Liver (tissue), 8 donors: ENCODE measurements at regions not wholly inside any gene's neighbourhood (a gene's known extent, or its start where the extent isn't known, plus 50 kb on each side); places are given as distances from the start of the nearest gene placed in this dataset.

Source experiments
- DNase-seq: peaks from one replicate; pipeline ENCODE4 v3.0.0-alpha.2; 2017; ENCODE audit warnings: low spot score
- H3K27ac ChIP-seq, 2 donors: one replicate each; pipeline ENCODE4 v1.7.0; 2013; ENCODE audit warnings: inconsistent platforms in 2 of 2, low read length in 2 of 2, control low read depth in 1 of 2, low read depth in 1 of 2, mild to moderate bottlenecking in 1 of 2
- H3K27me3 ChIP-seq, 4 donors: one replicate each; pipeline versions ENCODE4 v1.6.1 to v1.7.0; 2013; ENCODE audit warnings: low read length in 3 of 4, inconsistent platforms in 1 of 4, mild to moderate bottlenecking in 1 of 4, moderate library complexity in 1 of 4; ENCODE audit not compliant: control insufficient read depth in 4 of 4, insufficient read depth in 4 of 4
- H3K36me3 ChIP-seq, 4 donors: one replicate each; pipeline versions ENCODE4 v1.6.1 to v1.7.0; 2013; ENCODE audit warnings: low read length in 3 of 4, mild to moderate bottlenecking in 3 of 4, low read depth in 1 of 4, moderate library complexity in 1 of 4; ENCODE audit not compliant: control insufficient read depth in 4 of 4, insufficient read depth in 3 of 4
- H3K4me1 ChIP-seq, 4 donors: one replicate each; pipeline versions ENCODE4 v1.6.1 to v1.7.0; 2013; ENCODE audit warnings: low read length in 3 of 4, mild to moderate bottlenecking in 3 of 4, moderate library complexity in 1 of 4; ENCODE audit not compliant: control insufficient read depth in 4 of 4, insufficient read depth in 4 of 4
- H3K4me3 ChIP-seq, 3 donors: one replicate each; pipeline versions ENCODE4 v1.6.1 to v1.7.0; 2013; ENCODE audit warnings: low read length in 3 of 3, control low read depth in 1 of 3, low read depth in 1 of 3, mild to moderate bottlenecking in 1 of 3
- H3K9ac ChIP-seq, 2 donors: one replicate each; pipeline ENCODE4 v1.7.0; 2013; ENCODE audit warnings: low read length in 2 of 2, mild to moderate bottlenecking in 2 of 2, moderate library complexity in 2 of 2, control low read depth in 1 of 2, low read depth in 1 of 2
- H3K9me3 ChIP-seq, 4 donors: one replicate each; pipeline versions ENCODE4 v1.6.1 to v1.7.0; 2013; ENCODE audit warnings: low read length in 3 of 4; ENCODE audit not compliant: control insufficient read depth in 4 of 4
- EGR1 ChIP-seq, 2 donors: IDR thresholded peaks; 2 replicates each; pipeline ENCODE4 v1.6.1; 2016 to 2018; ENCODE audit warnings: antibody characterized with exemption in 2 of 2, low read depth in 2 of 2
- FOXA1 ChIP-seq: IDR thresholded peaks from 2 replicates; pipeline ENCODE4 v1.6.1; 2016; ENCODE audit warnings: antibody characterized with exemption
- FOXA2 ChIP-seq: IDR thresholded peaks from 2 replicates; pipeline ENCODE4 v1.6.1; 2016; ENCODE audit warnings: antibody characterized with exemption
- GABPA ChIP-seq, 2 donors: IDR thresholded peaks in 1 of 2; conservative IDR thresholded peaks in 1 of 2; 2 replicates each; pipeline ENCODE4 v1.6.1; 2016; ENCODE audit warnings: antibody characterized with exemption in 2 of 2, mild to moderate bottlenecking in 1 of 2, moderate library complexity in 1 of 2
- HNF4A ChIP-seq, 2 donors: conservative IDR thresholded peaks; 2 replicates each; pipeline ENCODE4 v1.6.1; 2016; ENCODE audit warnings: antibody characterized with exemption in 2 of 2, mild to moderate bottlenecking in 2 of 2
- JUND ChIP-seq, 2 donors: IDR thresholded peaks; 2 replicates each; pipeline ENCODE4 v1.6.1; 2016; ENCODE audit warnings: antibody characterized with exemption in 2 of 2
- RAD21 ChIP-seq, 2 donors: IDR thresholded peaks; 2 replicates each; pipeline ENCODE4 v1.6.1; 2016; ENCODE audit warnings: antibody characterized with exemption in 2 of 2, mild to moderate bottlenecking in 2 of 2
- RXRA ChIP-seq, 2 donors: IDR thresholded peaks; 2 replicates each; pipeline ENCODE4 v1.6.1; 2017 to 2018; ENCODE audit warnings: antibody characterized with exemption in 2 of 2, mild to moderate bottlenecking in 1 of 2
- SP1 ChIP-seq: IDR thresholded peaks from 2 replicates; pipeline ENCODE4 v1.6.1; 2018; ENCODE audit warnings: antibody characterized with exemption, mild to moderate bottlenecking
- TAF1 ChIP-seq: conservative IDR thresholded peaks from 2 replicates; pipeline ENCODE4 v1.6.1; 2016; ENCODE audit warnings: antibody characterized with exemption, mild to moderate bottlenecking
- YY1 ChIP-seq: IDR thresholded peaks from 2 replicates; pipeline ENCODE4 v1.6.1; 2016; ENCODE audit warnings: antibody characterized with exemption, mild to moderate bottlenecking
- WGBS: extraction: QIAGEN DNeasy Blood & Tissue Kit; methylation state at CpG from one replicate; pipeline ENCODE4 v1.1.7; 2013; 5-methylcytosine and 5-hydroxymethylcytosine counted together
- TF ChIP-seq, protein P1 (sequence below): fragments of 150-350 bp; IDR thresholded peaks from 2 replicates; pipeline ENCODE4 v1.5.1; 2017; ENCODE audit warnings: improper control_type of control experiment, low read depth, low read length; ENCODE audit not compliant: missing input control
- TF ChIP-seq, protein P2 (sequence below): IDR thresholded peaks from 2 replicates; pipeline ENCODE4 v1.6.1; 2016; ENCODE audit warnings: antibody characterized with exemption
- TF ChIP-seq, protein P3 (sequence below): IDR thresholded peaks from 2 replicates; pipeline ENCODE4 v1.6.1; 2016; ENCODE audit warnings: antibody characterized with exemption
- TF ChIP-seq, protein P4 (sequence below): IDR thresholded peaks from 2 replicates; pipeline ENCODE4 v1.6.1; 2016; ENCODE audit warnings: antibody characterized with exemption, mild to moderate bottlenecking
- donor health status: healthy.
- donor health status: healthy.
- donor health status: healthy.
- donor health status: healthy.
- donor health status: healthy.

DNA sequence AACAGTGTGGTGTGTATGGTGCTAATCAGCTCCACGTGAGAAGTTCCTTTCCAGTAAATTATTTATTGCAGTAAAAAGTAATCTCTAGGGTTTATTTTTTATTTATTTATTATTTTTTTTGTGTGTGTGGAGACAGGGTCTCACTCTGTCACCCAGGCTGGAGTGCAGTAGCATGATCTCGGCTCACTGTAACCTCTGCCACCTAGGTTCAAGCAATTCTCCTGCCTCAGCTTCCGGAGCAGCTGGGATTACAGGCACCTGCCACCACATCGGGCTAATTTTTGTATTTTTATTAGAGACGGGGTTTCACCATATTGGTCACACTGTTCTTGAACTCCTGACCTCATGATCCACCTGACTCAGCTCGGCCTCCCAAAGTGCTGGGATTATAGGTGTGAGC lies 606.9 kb downstream of the PCDH7 start (continued):
- TF ChIP-seq, protein P1, sequence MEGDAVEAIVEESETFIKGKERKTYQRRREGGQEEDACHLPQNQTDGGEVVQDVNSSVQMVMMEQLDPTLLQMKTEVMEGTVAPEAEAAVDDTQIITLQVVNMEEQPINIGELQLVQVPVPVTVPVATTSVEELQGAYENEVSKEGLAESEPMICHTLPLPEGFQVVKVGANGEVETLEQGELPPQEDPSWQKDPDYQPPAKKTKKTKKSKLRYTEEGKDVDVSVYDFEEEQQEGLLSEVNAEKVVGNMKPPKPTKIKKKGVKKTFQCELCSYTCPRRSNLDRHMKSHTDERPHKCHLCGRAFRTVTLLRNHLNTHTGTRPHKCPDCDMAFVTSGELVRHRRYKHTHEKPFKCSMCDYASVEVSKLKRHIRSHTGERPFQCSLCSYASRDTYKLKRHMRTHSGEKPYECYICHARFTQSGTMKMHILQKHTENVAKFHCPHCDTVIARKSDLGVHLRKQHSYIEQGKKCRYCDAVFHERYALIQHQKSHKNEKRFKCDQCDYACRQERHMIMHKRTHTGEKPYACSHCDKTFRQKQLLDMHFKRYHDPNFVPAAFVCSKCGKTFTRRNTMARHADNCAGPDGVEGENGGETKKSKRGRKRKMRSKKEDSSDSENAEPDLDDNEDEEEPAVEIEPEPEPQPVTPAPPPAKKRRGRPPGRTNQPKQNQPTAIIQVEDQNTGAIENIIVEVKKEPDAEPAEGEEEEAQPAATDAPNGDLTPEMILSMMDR, result no peak
- TF ChIP-seq JUND (IDR thresholded peaks at IDR 0.05), result no peak

DNA sequence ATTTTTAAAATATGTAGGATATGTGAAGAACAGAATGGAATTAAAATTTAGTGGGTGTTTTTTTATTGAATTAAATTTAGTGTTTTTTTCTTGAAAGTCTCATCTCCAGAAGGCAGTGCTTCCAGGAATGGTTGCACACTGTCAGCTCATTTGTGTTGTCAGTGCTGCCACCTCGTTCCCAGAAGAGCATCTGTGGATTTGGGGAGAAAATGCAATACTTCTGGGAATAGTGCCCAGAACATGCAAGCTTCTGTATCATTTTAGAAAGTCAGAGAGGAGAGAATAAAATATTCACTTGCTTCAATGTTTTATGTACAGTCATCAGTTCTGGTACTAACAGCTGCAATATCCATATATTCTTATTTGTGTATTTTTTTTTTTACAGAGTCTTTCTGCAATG lies 608.8 kb downstream of the PCDH7 start:
- Histone ChIP-seq H3K9me3 (no peaks in the 10 kb centered on the region), H3K4me3 (no peak overlapping the region), H3K4me1 (no peaks in the 10 kb centered on the region), H3K27ac (no peak overlapping the region), H3K27me3 (no peaks in the 10 kb centered on the region), H3K36me3 (no peaks in the 10 kb centered on the region), H3K9ac (no peak overlapping the region)
- DNase-seq, result no peak
- WGBS, result 41% methylated on average over 1 of the region's 1 CpG
- TF ChIP-seq TAF1 (no peak), YY1 (no peak), EGR1 (IDR thresholded peaks at IDR 0.05; ENCODE audit: low read depth in 2 of 2) (no peak), HNF4A (conservative IDR thresholded peaks at IDR 0.05) (no peak), FOXA2 (no peak), GABPA (IDR thresholded peaks at IDR 0.05 in 1 of 2, conservative IDR thresholded peaks at IDR 0.05 in 1 of 2) (no peak), RAD21 (IDR thresholded peaks at IDR 0.05) (no peak), JUND (IDR thresholded peaks at IDR 0.05) (no peak), SP1 (no peak), RXRA (IDR thresholded peaks at IDR 0.05) (no peak), FOXA1 (no peak)
- TF ChIP-seq, protein P2, sequence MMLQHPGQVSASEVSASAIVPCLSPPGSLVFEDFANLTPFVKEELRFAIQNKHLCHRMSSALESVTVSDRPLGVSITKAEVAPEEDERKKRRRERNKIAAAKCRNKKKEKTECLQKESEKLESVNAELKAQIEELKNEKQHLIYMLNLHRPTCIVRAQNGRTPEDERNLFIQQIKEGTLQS, result no peak
- TF ChIP-seq, protein P3, sequence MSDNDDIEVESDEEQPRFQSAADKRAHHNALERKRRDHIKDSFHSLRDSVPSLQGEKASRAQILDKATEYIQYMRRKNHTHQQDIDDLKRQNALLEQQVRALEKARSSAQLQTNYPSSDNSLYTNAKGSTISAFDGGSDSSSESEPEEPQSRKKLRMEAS, result no peak
- TF ChIP-seq, protein P4, sequence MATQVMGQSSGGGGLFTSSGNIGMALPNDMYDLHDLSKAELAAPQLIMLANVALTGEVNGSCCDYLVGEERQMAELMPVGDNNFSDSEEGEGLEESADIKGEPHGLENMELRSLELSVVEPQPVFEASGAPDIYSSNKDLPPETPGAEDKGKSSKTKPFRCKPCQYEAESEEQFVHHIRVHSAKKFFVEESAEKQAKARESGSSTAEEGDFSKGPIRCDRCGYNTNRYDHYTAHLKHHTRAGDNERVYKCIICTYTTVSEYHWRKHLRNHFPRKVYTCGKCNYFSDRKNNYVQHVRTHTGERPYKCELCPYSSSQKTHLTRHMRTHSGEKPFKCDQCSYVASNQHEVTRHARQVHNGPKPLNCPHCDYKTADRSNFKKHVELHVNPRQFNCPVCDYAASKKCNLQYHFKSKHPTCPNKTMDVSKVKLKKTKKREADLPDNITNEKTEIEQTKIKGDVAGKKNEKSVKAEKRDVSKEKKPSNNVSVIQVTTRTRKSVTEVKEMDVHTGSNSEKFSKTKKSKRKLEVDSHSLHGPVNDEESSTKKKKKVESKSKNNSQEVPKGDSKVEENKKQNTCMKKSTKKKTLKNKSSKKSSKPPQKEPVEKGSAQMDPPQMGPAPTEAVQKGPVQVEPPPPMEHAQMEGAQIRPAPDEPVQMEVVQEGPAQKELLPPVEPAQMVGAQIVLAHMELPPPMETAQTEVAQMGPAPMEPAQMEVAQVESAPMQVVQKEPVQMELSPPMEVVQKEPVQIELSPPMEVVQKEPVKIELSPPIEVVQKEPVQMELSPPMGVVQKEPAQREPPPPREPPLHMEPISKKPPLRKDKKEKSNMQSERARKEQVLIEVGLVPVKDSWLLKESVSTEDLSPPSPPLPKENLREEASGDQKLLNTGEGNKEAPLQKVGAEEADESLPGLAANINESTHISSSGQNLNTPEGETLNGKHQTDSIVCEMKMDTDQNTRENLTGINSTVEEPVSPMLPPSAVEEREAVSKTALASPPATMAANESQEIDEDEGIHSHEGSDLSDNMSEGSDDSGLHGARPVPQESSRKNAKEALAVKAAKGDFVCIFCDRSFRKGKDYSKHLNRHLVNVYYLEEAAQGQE, result no peak
- TF ChIP-seq, protein P1, result no peak
